Fibroblast of peridontal ligament (primary cell): ENCODE measurements at regions not wholly inside any gene's neighbourhood (a gene's known extent, or its start where the extent isn't known, plus 50 kb on each side); places are given as distances from the start of the nearest gene placed in this dataset.
"Not testable (repeated sequence)": the region's sequence is repeated elsewhere in the genome, so short reads cannot be mapped to it uniquely, and the experiment has no call there.

ENCODE experiments used
- DNase-seq: peaks from one replicate; pipeline ENCODE4 v3.0.0-alpha.2; 2010; ENCODE audit errors: extremely low read depth

GRCh38 chr18:23311351-23312121, 141.6 kb upstream of the RIOK3 start:
- peak; percentile 92 for DNase-seq

GRCh38 chr18:23313379-23313778, 139.7 kb upstream of the RIOK3 start:
- no peak for DNase-seq

GRCh38 chr18:23314672-23315071, 138.4 kb upstream of the RIOK3 start:
- DNase-seq = no peak

GRCh38 chr18:23316316-23316715, 136.8 kb upstream of the RIOK3 start:
- DNase-seq = no peak

- DNase-seq = no peak
Observed at GRCh38 chr18:23316988-23317387, 136.1 kb upstream of the RIOK3 start.

- peak; percentile 36 for DNase-seq
Observed at GRCh38 chr18:23317975-23318675, 135.0 kb upstream of the RIOK3 start.

DNA sequence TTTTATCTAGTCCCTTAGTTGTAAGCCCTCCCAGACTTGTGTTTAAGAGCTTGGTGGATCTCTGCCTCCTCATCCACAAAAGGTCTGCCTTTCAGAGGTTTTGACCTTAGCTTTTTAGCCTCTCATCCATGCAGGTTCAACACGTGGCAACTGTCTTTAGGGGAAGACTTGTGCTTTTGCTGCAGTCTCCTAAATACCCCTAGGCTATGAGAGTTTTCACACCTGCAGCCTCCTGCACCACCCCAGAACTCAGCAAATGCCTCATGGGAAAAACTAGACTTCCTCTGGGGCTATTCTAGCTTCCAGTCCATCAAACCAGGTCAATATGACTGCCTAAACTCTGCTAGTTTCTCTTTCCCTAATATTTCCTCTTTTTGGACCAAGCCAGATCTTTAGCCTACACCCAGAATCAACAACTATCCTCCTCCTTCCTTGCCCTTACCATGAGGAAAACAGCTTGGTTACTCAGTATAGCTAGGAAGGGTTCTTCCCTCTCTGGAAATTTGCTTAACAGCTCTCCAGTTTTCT, 132.3 kb upstream of the RIOK3 start:
- DNase-seq = no peak

DNA sequence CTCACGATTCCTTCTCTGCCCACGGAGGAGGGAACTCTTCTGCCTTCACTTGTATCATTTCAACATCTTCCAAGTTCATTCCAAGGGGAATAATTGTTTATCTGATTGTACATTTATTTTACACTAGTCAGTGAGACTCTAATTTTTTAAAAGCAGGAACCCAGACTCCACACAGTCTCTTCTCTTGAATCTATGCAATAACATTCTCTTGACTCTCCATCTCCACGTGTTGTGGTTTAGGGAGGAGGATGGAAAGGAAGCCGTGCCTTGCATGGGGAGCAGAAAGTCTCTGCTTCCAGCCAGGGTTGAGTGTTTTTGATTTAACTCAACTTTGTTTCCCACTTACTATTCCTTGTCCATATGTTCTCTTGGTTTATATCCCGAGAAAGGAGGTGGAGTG, 131.1 kb upstream of the RIOK3 start:
- DNase-seq = peak; percentile 76

- DNase-seq = no peak
Observed at GRCh38 chr18:23324056-23324811, 128.9 kb upstream of the RIOK3 start.

DNA sequence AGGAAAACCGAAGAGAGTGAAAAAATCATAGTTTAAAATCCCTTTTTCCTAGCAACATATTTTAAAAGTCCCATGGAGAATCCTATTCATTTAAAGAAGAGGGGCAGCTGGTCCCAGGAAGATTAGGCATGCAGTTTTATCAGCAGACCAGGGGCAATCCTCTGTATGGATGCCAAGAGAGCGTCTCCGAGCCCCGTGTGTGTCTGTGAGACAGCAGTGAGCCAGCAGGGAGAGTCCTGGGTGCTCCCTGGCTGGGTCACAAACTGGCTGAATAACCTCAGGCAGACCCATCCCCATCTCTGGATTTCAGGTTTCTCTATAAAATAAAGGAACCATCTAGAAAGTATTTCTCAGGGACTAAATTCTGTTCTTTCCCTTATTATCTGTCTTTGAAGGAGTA, 128.2 kb upstream of the RIOK3 start:
- DNase-seq = no peak

- DNase-seq = not testable (repeated sequence)
Observed at GRCh38 chr18:23329671-23330070, 123.4 kb upstream of the RIOK3 start.

GRCh38 chr18:23330423-23330822, 122.7 kb upstream of the RIOK3 start:
- no peak for DNase-seq

GRCh38 chr18:23331091-23331920, 121.8 kb upstream of the RIOK3 start:
- no peak for DNase-seq

GRCh38 chr18:23332356-23332755, 120.7 kb upstream of the RIOK3 start:
- DNase-seq = no peak

- no peak for DNase-seq
Observed at GRCh38 chr18:23333827-23334226, 119.3 kb upstream of the RIOK3 start.

- no peak for DNase-seq
Observed at GRCh38 chr18:23334569-23334968, 118.5 kb upstream of the RIOK3 start.

DNA sequence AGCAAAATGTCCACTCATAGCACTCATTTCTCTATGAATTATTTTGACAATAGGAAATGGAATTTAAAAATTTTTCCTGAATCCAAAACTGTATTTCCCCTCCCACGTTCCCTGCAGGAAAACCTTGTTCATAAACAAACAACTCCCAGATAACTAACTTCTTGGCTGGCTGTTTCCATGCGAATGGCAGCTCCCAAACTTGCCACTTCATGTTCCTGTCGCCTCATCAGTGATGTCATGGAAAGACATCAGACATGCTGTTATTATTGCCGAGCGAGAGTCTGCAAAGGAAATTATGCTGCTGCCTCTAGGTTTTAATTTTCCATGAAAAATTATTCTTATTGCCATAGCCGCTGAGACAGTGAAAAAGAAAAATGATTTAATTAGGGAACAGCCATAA, 117.0 kb upstream of the RIOK3 start:
- no peak for DNase-seq

- DNase-seq = peak; percentile 75
Observed at GRCh38 chr18:23337599-23338444, 115.3 kb upstream of the RIOK3 start.

DNA sequence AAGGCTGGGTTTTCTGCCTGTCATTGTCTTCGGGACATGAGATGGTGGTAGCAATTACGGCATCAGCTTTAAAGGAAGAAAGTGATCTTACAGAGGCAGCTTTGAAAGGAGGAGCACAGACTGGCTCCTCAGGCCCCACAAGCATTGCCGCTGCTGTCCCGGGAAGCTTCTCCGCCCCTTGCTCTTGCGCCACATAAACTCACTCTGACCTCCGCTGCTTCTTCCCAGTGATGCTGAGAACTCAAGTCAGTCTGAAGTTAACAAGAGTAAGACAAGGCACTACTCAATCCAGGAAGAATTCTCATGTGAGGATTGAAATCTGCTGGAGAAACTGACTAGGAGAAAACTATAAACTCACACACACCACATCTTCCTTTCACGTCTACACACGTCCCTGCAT, 112.4 kb upstream of the RIOK3 start:
- peak; percentile 71 for DNase-seq

DNA sequence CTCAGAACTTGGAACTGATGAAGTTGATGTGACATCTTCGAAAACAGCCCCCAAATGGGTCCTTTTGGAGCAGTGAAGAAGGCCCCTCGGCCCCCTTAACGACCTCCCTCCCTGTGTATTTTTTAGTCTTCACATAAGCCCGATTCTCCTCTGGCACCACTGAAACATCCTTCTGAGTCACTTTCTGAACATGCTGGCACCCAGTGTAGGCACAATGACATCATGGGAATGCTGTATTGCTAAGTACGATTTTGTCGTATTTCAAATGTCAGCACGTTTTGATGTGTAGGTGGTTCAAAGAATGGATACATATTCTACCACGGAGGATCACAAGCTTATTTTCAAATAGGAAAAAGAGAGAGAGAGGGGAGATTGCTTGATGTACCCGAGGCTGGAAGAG, 111.7 kb upstream of the RIOK3 start:
- DNase-seq = peak; percentile 56

DNA sequence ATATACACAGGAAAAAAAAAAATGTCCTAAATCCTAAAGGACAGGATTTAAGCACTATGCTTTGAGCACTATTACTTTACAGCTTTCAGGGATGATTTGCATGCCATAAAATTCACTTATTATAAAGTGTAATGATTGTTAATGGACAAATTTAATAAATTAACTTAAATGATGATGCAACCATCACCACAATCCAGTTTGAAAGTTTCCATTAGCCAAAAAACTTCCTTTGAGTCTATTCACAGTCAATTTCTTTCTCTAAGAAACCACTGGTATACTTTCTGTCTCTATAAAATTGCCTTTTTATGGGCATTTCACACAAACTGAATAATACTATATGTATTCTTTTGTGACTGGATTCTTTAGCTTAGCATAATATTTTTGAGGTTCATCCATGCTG, 111.1 kb upstream of the RIOK3 start:
- DNase-seq = no peak
